MM.1S (cell line): ENCODE measurements at regions not wholly inside any gene's neighbourhood (a gene's known extent, or its start where the extent isn't known, plus 50 kb on each side); places are given as distances from the start of the nearest gene placed in this dataset.

Experiments
- DNase-seq: peaks from one replicate; pipeline ENCODE4 v3.0.0-alpha.2; 2015
- H2AFZ ChIP-seq: fragments of 300-600 bp; sonication (generic); 2 replicates; pipeline ENCODE4 v1.6.0; 2016; ENCODE audit warnings: antibody characterized with exemption, low read length
- H3F3A ChIP-seq: fragments of 300-600 bp; sonication (generic); 2 replicates; pipeline ENCODE4 v1.6.1; 2016; ENCODE audit warnings: mild to moderate bottlenecking, antibody characterized with exemption, low read length, moderate library complexity, mixed read lengths; ENCODE audit not compliant: insufficient read depth
- H3K27ac ChIP-seq: fragments of 300-600 bp; sonication (generic); 2 replicates; pipeline ENCODE4 v1.5.1; 2016; ENCODE audit warnings: mild to moderate bottlenecking, low read length
- H3K27me3 ChIP-seq: fragments of 300-600 bp; sonication (generic); replicated peaks from 2 replicates; pipeline ENCODE4 v1.6.0; 2016; ENCODE audit warnings: low read length; ENCODE audit not compliant: insufficient read depth
- H3K36me3 ChIP-seq: fragments of 300-600 bp; sonication (generic); replicated peaks from 2 replicates; pipeline ENCODE4 v1.6.1; 2016; ENCODE audit warnings: mild to moderate bottlenecking, low read length, mixed read lengths; ENCODE audit not compliant: insufficient read depth
- H3K4me1 ChIP-seq: fragments of 300-600 bp; sonication (generic); 2 replicates; pipeline ENCODE4 v1.6.1; 2016; ENCODE audit warnings: low read length, mixed read lengths
- H3K4me2 ChIP-seq: fragments of 300-600 bp; sonication (generic); 2 replicates; pipeline ENCODE4 v1.6.0; 2016; ENCODE audit warnings: low read depth, low read length
- H3K4me3 ChIP-seq: fragments of 300-600 bp; sonication (generic); 2 replicates; pipeline ENCODE4 v1.5.1; 2016; ENCODE audit warnings: low read length, mixed read lengths
- H3K79me2 ChIP-seq: fragments of 300-600 bp; sonication (generic); 2 replicates; pipeline ENCODE4 v1.6.1; 2016; ENCODE audit warnings: mixed run types, low read length, mixed read lengths
- H3K9ac ChIP-seq: fragments of 300-600 bp; sonication (generic); 2 replicates; pipeline ENCODE4 v1.6.1; 2016; ENCODE audit warnings: low read length, mixed read lengths
- H3K9me2 ChIP-seq: fragments of 300-600 bp; sonication (generic); replicated peaks from 2 replicates; pipeline ENCODE4 v1.6.1; 2016; ENCODE audit warnings: mild to moderate bottlenecking, low read length, mixed read lengths; ENCODE audit not compliant: insufficient read depth
- H3K9me3 ChIP-seq: fragments of 300-600 bp; sonication (generic); replicated peaks from 2 replicates; pipeline ENCODE4 v1.6.1; 2016; ENCODE audit warnings: mild to moderate bottlenecking, low read length, mixed read lengths; ENCODE audit not compliant: insufficient read depth
- H4K20me1 ChIP-seq: fragments of 300-600 bp; sonication (generic); 2 replicates; pipeline ENCODE4 v1.6.1; 2016; ENCODE audit warnings: mild to moderate bottlenecking, low read length, moderate library complexity, mixed read lengths; ENCODE audit not compliant: insufficient read depth
- CTCF ChIP-seq: fragments of 300-600 bp; sonication (generic); IDR thresholded peaks from 2 replicates; pipeline ENCODE4 v1.5.1; 2016; ENCODE audit warnings: antibody characterized with exemption, low read length, mixed read lengths
- EZH2 ChIP-seq: fragments of 300-600 bp; sonication (generic); optimal IDR thresholded peaks from 2 replicates; pipeline ENCODE3; 2017; ENCODE audit warnings: low read depth, mild to moderate bottlenecking, antibody characterized with exemption, low read length, mixed read lengths
- EZH2phosphoT487 ChIP-seq: fragments of 300-600 bp; sonication (generic); IDR thresholded peaks from 2 replicates; pipeline ENCODE4 v1.6.1; 2018; ENCODE audit warnings: antibody characterized with exemption, low read length

GRCh38 chr13:40026174-40026585 lies 370.7 kb downstream of the COG6 start:
- no peak overlapping the region for H2AFZ ChIP-seq
- peak overlapping the region; percentile 32 for H3K4me2 ChIP-seq
- no peaks in the 10 kb centered on the region for H3K9me2 ChIP-seq
- 0 out of 2 replicates have a peak, but pooled peaks cover 3% of the 10 kb centered on the region for H3K4me1 ChIP-seq
- no peaks in the 10 kb centered on the region for H4K20me1 ChIP-seq
- no peak overlapping the region for H3K4me3 ChIP-seq
- H3K9me3 ChIP-seq, result no peaks in the 10 kb centered on the region
- no peak for TF ChIP-seq EZH2phosphoT487
- TF ChIP-seq CTCF, result no peak
- no peak for TF ChIP-seq EZH2
- no peaks in the 10 kb centered on the region for H3K36me3 ChIP-seq
- 0 out of 2 replicates have a peak, but pooled peaks cover 2% of the 10 kb centered on the region for H3F3A ChIP-seq
- H3K79me2 ChIP-seq, result no peaks in the 10 kb centered on the region
- no peak overlapping the region for H3K9ac ChIP-seq
- H3K27ac ChIP-seq, result no peak overlapping the region
- DNase-seq, result peak; percentile 74
- H3K27me3 ChIP-seq, result peaks cover 8% of the 10 kb centered on the region

- H3K4me3 ChIP-seq, result no peak overlapping the region; the same call in 1 of the 2 replicates
- no peaks in the 10 kb centered on the region for H4K20me1 ChIP-seq
- TF ChIP-seq EZH2, result no peak
- no peak for TF ChIP-seq EZH2phosphoT487
- TF ChIP-seq CTCF, result no peak
- peak overlapping the region; percentile 27; the same call in 1 of the 2 replicates for H3K4me2 ChIP-seq
- H3K36me3 ChIP-seq, result no peaks in the 10 kb centered on the region
- 0 out of 2 replicates have a peak, but pooled peaks cover 2% of the 10 kb centered on the region for H3F3A ChIP-seq
- H3K9me2 ChIP-seq, result no peaks in the 10 kb centered on the region
- no peak overlapping the region for H2AFZ ChIP-seq
- H3K9me3 ChIP-seq, result no peaks in the 10 kb centered on the region
- peak; percentile 31 for DNase-seq
- H3K4me1 ChIP-seq, result 0 out of 2 replicates have a peak, but pooled peaks cover 3% of the 10 kb centered on the region
- peaks cover 8% of the 10 kb centered on the region for H3K27me3 ChIP-seq
- H3K79me2 ChIP-seq, result no peaks in the 10 kb centered on the region
- H3K27ac ChIP-seq, result no peak overlapping the region
- no peak overlapping the region for H3K9ac ChIP-seq
Observed at GRCh38 chr13:40026741-40027140, 371.3 kb downstream of the COG6 start.

GRCh38 chr13:40028446-40028845 lies 373.0 kb downstream of the COG6 start:
- no peaks in the 10 kb centered on the region for H4K20me1 ChIP-seq
- DNase-seq, result no peak
- H3K79me2 ChIP-seq, result no peaks in the 10 kb centered on the region
- H3K36me3 ChIP-seq, result no peaks in the 10 kb centered on the region
- TF ChIP-seq EZH2 (no peak), EZH2phosphoT487 (no peak)
- no peak overlapping the region for H3K4me3 ChIP-seq
- H3K9me3 ChIP-seq, result no peaks in the 10 kb centered on the region
- H3F3A ChIP-seq, result 0 out of 2 replicates have a peak, but pooled peaks cover 2% of the 10 kb centered on the region
- 0 out of 2 replicates have a peak, but pooled peaks cover 3% of the 10 kb centered on the region for H3K4me1 ChIP-seq
- no peaks in the 10 kb centered on the region for H3K9me2 ChIP-seq
- H3K4me2 ChIP-seq, result no peak overlapping the region
- no peak overlapping the region for H2AFZ ChIP-seq
- no peak overlapping the region for H3K9ac ChIP-seq
- no peak overlapping the region for H3K27ac ChIP-seq
- H3K27me3 ChIP-seq, result peaks cover 8% of the 10 kb centered on the region

- H3K27ac ChIP-seq, result no peak overlapping the region
- H3K4me3 ChIP-seq, result no peak overlapping the region
Observed at GRCh38 chr13:40031031-40031430, 375.6 kb downstream of the COG6 start.

More at GRCh38 chr13:40031031-40031430, 375.6 kb downstream of the COG6 start:
- no peaks in the 10 kb centered on the region for H3F3A ChIP-seq
- no peaks in the 10 kb centered on the region for H3K9me2 ChIP-seq
- H2AFZ ChIP-seq, result no peak overlapping the region
- no peak overlapping the region for H3K9ac ChIP-seq
- DNase-seq, result no peak
- H3K4me2 ChIP-seq, result no peak overlapping the region
- H3K79me2 ChIP-seq, result no peaks in the 10 kb centered on the region
- TF ChIP-seq CTCF, result no peak
- no peaks in the 10 kb centered on the region for H3K9me3 ChIP-seq
- 0 out of 2 replicates have a peak, but pooled peaks cover under 1% of the 10 kb centered on the region for H3K4me1 ChIP-seq
- no peaks in the 10 kb centered on the region for H3K36me3 ChIP-seq
- no peaks in the 10 kb centered on the region for H3K27me3 ChIP-seq
- no peaks in the 10 kb centered on the region for H4K20me1 ChIP-seq
